ENCODE measurements at regions not wholly inside any gene's neighbourhood (a gene's known extent, or its start where the extent isn't known, plus 50 kb on each side); places are given as distances from the start of the nearest gene placed in this dataset.
"Not testable (repeated sequence)": the region's sequence is repeated elsewhere in the genome, so short reads cannot be mapped to it uniquely, and the experiment has no call there.

DNA sequence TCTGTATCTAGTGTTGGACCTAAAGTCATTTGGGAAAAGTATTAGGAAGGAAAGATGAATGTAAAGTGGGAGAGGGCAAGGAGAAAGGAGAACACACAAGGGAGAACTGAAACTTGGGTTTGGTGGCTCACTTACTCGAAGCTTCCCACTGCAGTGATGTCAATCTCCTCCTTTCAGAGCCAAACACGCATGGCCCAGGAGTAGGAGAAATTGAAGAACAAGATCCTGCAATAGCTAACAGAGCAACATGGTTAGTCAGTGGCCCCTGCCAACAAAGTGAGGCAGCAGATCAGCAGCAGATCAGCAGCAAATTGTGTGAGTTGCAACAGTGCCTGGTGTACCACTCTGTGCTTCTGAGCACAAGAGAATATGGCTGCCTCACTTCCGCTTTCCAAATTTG, 366.4 kb downstream of the PSAT1 start:
- no peak for DNase-seq (ENCODE audit: extremely low read depth in 1 of 2, low read depth in 1 of 2)

DNA sequence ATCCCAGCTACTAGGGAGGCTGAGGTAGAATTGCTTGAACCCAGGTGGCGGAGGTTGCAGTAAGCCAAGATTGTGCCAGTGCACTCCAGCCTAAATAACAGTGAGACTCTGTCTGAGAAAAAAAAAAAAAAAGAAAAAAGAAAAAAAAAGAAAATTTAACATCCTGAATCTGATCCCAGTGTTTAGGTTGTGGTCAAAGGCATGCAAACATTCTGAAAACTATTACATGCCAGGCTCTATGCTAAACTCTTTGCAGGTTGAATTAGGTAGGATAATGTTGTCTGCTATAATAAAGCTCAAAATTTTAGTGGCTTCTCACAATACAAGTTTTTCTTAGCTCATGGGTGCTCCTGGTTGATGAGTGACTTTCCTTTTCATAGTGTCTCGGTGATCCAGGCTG, 367.4 kb downstream of the PSAT1 start:
- DNase-seq (ENCODE audit: extremely low read depth in 1 of 2, low read depth in 1 of 2) = no peak

DNA sequence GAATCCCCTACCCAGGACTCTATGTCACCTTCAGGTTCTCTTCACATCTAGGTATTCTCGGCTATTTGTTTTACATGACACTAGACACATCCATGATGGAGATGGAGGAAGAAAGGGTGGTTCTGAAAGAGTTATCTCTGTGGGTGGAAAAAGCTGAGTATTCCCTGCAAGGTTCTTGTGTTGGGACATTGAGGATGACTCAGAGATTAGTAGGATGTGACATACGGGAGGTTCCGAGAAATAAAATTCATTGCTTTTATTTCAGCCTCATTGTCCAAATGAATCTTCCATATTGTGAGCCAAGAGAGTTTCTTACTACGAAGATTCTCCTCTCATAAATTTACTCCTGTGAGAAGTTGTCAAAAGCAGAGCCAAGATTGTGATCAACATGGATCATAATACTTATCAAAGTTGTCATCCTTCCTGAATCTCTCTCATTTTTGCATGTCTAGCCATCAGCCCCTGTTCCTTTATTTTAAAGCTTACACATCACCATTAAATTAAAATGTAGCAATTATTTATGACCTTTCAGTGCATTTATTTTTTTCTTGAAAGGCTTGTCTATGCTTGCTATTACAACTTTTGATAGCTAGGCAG, 370.0 kb downstream of the PSAT1 start:
- no peak for DNase-seq (ENCODE audit: extremely low read depth in 1 of 2, low read depth in 1 of 2)

GRCh38 chr9:78668148-78668832, 371.4 kb downstream of the PSAT1 start:
- no peak for DNase-seq (ENCODE audit: extremely low read depth in 1 of 2, low read depth in 1 of 2)

GRCh38 chr9:78669591-78669990, 372.7 kb downstream of the PSAT1 start:
- no peak for DNase-seq (ENCODE audit: extremely low read depth in 1 of 2, low read depth in 1 of 2)

- no peak for DNase-seq (ENCODE audit: extremely low read depth in 1 of 2, low read depth in 1 of 2)
Observed at GRCh38 chr9:78671785-78672184, 374.9 kb downstream of the PSAT1 start.

GRCh38 chr9:78674874-78675273, 377.9 kb downstream of the PSAT1 start:
- no peak for DNase-seq (ENCODE audit: extremely low read depth in 1 of 2, low read depth in 1 of 2)

DNA sequence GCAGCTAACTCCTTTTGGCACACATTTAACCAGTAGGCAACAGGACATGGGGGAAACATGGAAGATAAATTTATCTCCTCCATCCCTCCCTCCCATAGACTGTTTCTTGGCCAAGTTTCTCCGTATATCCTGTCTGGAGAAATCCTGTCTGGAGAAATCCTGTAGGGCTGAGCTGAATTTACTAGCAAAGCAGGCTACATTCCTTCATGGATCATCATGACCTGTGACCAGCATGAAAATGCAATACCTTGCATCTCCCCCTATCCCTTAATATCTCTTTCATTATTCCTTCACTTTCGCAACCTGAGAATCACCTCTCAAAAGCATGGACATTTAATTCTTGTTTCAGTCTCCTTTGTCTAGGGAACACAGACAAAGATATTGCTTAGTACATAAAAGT, 379.1 kb downstream of the PSAT1 start:
- DNase-seq (ENCODE audit: extremely low read depth in 1 of 2, low read depth in 1 of 2) = no peak

GRCh38 chr9:78676623-78677022, 379.7 kb downstream of the PSAT1 start:
- DNase-seq (ENCODE audit: extremely low read depth in 1 of 2, low read depth in 1 of 2) = no peak

DNA sequence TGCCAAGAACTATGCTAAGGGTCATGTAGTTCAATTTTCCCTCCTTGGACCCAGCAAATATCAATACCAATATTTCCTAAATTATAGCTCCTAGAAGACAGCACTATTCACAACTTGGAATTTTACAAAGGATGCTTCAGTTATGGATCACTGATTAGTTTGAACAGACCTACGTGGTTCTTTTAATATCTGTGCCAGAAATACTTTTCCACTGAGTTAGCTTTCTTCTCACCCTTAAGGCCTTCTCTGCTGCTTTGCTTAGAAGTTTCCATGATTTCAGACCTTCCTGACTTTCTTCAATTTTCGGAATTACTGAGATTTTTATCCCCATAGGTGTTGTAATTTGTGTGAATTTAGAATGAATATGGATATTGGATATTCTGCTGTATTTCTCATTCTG, 380.4 kb downstream of the PSAT1 start:
- no peak for DNase-seq (ENCODE audit: extremely low read depth in 1 of 2, low read depth in 1 of 2)

DNA sequence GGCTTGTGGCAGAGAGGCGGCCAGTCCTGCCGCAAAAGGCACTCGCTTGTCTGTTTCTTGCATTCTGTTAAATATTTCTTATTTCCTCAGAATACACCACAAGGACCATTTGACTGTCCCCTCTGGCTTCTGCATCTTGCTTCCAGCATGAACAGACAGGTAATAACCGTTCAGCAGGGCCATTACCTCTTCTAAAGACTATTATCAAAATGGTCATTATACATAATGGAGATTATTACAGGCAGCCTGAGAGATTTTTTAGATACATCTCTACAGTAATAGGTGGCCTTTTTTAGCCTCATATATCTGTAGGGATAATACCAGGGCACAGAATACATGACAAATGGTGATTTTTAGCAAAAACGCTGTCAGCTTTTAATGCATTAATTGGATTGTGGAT, 382.0 kb downstream of the PSAT1 start:
- no peak for DNase-seq (ENCODE audit: extremely low read depth in 1 of 2, low read depth in 1 of 2)

GRCh38 chr9:78680196-78680595, 383.3 kb downstream of the PSAT1 start:
- DNase-seq (ENCODE audit: extremely low read depth in 1 of 2, low read depth in 1 of 2) = no peak

DNA sequence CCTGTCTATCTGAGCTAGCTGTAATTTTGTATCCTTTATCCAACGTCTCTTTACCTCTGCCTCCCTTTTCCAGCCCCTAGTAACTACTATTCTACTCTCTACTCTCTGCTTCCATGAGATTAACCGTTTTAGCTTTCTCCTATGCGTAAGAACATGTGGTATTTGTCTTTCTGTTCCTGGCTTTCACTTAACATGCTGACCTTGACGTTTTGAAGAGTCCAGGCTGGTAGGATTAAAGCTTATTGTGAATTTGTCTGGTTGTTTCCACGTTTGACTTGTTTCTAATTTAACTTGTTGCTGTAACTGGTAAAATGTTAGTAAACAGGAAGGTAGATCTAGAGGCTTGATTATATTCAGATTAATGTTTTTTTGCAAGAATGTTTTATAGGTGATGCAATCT, 385.3 kb downstream of the PSAT1 start:
- no peak for DNase-seq (ENCODE audit: extremely low read depth in 1 of 2, low read depth in 1 of 2)

- DNase-seq (ENCODE audit: extremely low read depth in 1 of 2, low read depth in 1 of 2) = no peak
Observed at GRCh38 chr9:78685471-78685870, 388.5 kb downstream of the PSAT1 start.

DNA sequence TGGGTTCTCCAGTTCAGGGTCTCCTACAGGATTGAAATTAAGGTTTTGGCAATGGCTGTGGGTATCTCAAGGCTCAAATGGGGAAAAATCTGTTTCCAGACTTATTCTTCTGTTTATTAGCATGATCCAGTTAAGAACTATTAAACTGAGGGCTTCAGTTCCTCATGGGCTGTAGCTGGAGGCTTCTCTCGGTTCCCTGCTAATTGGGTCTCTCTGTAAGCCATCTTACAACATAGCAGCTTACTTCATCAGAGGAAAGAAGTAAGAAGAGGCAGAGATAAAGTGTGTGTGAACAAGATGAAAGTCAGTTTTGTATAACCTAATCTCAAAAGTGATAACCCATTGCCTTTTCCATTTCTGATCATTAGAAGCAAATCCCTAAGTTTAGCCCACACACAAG, 391.9 kb downstream of the PSAT1 start:
- no peak for DNase-seq (ENCODE audit: extremely low read depth in 1 of 2, low read depth in 1 of 2)

GRCh38 chr9:78691542-78691941, 394.6 kb downstream of the PSAT1 start:
- DNase-seq (ENCODE audit: extremely low read depth in 1 of 2, low read depth in 1 of 2) = no peak

- no peak for DNase-seq (ENCODE audit: extremely low read depth in 1 of 2, low read depth in 1 of 2)
Observed at GRCh38 chr9:78692871-78693270, 395.9 kb downstream of the PSAT1 start.

DNA sequence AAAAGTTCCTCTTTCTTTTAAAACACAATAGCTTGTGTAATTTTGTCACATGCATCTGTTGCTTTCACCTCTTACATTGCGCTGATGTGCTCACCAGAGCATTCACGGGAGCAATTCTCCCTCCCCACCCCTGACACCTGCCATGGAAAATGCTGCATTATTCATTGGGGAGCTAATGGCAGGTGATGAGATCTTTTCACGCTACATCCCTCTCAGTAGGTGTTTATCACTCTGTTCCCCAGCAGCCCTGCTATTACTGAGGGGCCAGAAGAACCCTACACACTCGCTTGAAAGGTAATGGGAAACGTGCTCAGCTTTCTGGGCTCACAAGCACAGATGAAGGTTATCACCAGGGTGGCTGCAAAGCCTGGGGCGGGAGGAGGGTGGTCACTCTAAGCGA, 398.0 kb downstream of the PSAT1 start:
- DNase-seq (ENCODE audit: extremely low read depth in 1 of 2, low read depth in 1 of 2) = no peak

GRCh38 chr9:78695519-78695918, 398.6 kb downstream of the PSAT1 start:
- DNase-seq (ENCODE audit: extremely low read depth in 1 of 2, low read depth in 1 of 2) = no peak

DNA sequence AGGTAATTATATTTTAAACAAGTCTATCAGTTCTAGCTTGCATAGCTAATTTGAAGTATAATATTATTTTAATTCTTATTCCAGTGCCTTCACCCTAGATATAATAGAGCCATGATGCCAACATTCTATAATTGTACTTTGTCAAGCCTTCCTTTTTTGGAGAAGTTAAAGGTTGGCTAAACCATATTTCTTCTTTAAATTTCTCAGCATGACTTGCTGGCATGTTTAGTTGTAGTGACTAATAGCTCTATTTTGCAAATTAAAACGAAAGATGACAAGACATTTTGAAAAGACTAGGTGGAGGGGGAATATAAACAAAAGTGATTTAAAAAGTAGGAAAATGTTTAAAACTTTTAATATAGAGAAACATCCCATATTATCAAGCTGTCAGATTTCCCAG, 400.7 kb downstream of the PSAT1 start:
- no peak for DNase-seq (ENCODE audit: extremely low read depth in 1 of 2, low read depth in 1 of 2)

DNA sequence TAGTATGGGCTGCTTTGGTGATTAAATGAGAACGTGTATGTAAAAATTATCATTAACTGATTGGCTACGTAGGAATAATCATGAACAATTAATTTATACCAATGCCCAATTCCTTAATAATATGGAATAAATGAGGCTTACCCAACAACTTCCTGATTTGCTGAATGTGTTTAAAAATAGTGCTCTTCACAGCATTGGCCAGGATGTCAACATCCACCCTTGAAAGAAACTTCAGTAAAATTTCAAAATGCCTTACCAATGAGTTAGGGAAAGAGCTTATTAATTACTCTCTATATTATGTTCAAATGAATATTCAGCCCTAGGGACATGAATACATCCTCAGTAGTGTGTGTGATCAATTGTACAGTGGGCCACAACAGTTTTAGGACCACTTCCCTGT, 401.4 kb downstream of the PSAT1 start:
- DNase-seq (ENCODE audit: extremely low read depth in 1 of 2, low read depth in 1 of 2) = no peak

DNA sequence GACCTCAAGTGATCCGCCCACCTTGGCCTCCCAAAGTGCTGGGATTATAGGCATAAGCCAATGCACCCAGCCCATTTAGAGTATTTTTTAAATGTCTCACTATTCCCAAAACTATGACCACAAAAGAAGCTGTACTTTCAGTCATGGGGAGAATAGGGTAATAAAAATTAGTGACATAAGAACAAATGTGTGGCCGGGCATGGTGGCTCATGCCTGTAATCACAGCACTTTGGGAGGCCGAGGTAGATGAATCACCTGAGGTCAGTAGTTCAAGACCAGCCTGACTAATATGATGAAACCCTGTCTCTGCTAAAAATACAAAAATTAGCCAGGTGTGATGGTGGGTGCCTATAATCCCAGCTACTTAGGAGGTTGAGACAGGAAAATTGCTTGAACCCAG, 402.3 kb downstream of the PSAT1 start:
- DNase-seq (ENCODE audit: extremely low read depth in 1 of 2, low read depth in 1 of 2) = not testable (repeated sequence)

DNA sequence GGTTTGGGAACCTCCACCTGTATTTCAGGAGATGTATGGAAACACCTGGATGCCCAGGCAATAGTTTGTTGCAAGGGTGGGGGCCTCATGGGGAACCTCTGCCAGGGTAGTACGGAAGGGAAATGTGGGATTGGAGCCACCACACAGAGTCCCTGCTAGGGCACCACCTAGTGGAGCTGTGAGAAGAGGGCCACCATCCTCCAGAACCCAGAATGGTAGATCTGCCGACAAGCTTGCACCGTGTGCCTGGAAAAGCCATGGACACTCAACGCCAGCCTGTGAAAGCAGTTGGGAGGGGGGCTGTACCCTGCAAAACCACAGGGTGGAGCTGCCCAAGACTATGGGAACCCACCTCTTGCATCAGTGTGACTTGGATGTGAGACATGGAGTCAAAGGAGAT, 407.2 kb downstream of the PSAT1 start:
- DNase-seq (ENCODE audit: extremely low read depth in 1 of 2, low read depth in 1 of 2) = not testable (repeated sequence)

All from activated CD8-positive, alpha-beta memory T cell treated with anti-CD3 and anti-CD28 coated beads for 1 hour (primary cell).